ENCODE measurements at regions not wholly inside any gene's neighbourhood (a gene's known extent, or its start where the extent isn't known, plus 50 kb on each side); places are given as distances from the start of the nearest gene placed in this dataset.

DNA sequence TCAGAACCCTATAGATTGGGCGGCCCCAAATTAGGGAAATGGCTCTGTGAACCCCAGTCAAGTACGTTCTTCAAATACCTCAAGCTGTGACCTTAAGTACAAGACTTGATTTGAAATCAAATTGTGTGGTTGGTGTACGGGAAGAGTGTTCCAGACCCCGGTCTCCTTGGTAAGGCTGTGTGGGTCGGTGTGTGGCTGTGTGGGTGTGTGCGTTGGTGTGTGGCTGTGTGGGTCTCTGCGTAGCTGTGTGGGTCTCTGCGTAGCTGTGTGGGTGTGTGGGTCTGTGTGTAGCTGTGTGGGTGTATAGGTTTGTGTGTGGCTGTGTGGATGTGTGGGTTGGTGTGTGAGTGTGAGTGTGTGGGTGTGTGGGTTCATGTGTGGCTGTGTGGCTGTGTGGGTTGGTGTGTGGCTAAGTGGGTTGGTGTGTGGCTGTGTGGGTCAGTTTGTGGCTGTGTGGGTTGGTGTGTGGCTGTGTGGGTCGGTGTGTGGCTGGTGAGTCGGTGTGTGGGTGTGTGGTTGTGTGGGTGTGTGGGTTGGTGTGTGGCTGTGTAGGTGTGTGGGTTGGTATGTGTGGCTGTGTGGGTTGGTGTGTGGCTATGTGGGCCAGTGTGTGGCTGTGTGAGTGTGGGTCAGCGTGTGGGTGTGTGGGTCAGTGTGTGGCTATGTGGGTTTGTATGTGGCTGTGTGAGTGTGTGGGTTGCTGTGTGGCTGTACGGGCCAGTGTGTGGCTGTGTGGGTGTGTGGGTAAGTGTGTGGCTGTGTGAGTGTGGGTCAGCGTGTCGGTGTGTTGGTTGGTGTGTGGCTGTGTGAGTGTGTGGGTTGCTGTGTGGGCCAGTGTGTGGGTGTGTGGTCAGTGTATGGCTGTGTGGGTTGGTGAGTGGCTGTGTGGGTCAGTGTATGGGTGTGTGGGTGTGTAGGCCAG, 238.7 kb upstream of the ZFHX3 start (continued):
- TF ChIP-seq SIN3A (conservative IDR thresholded peaks at IDR 0.05 in 1 of 2, IDR thresholded peaks at IDR 0.05 in 1 of 2; ENCODE audit: low read depth in 1 of 2, low read length in 2 of 2), result no peak
- TF ChIP-seq RXRA (IDR thresholded peaks at IDR 0.05; ENCODE audit: insufficient read depth, low read depth, low read length), result no peak
- TF ChIP-seq ZNF274 (IDR thresholded peaks at IDR 0.05; ENCODE audit: borderline replicate concordance, extremely low read depth, low read length), result no peak
- TF ChIP-seq POU5F1 (IDR thresholded peaks at IDR 0.05; ENCODE audit: low read depth, low read length), result no peak
- no peak for TF ChIP-seq KDM5A (IDR thresholded peaks at IDR 0.05; ENCODE audit: low read length)
- no peak for TF ChIP-seq CHD7 (IDR thresholded peaks at IDR 0.05; ENCODE audit: insufficient replicate concordance, low read length)
- no peak for TF ChIP-seq SP4 (IDR thresholded peaks at IDR 0.05; ENCODE audit: low read length)
- no peak for TF ChIP-seq RAD21 (IDR thresholded peaks at IDR 0.05 in 1 of 2, conservative IDR thresholded peaks at IDR 0.05 in 1 of 2; ENCODE audit: low read depth in 2 of 2, low read length in 2 of 2)
- TF ChIP-seq BCL11A (IDR thresholded peaks at IDR 0.05; ENCODE audit: low read depth in 2 of 2, low read length in 2 of 2), result no peak
- TF ChIP-seq SRF (IDR thresholded peaks at IDR 0.05; ENCODE audit: low read depth, low read length), result no peak

All from H1 (cell line).